BE2C (cell line): ENCODE measurements at regions not wholly inside any gene's neighbourhood (a gene's known extent, or its start where the extent isn't known, plus 50 kb on each side); places are given as distances from the start of the nearest gene placed in this dataset.

Experiments used
- DNase-seq: peaks from one replicate; pipeline ENCODE4 v3.0.0-alpha.2; 2020
- H3K27me3 ChIP-seq: fragments of 250-450 bp; sonication (Bioruptor Pico); 2 replicates; pipeline ENCODE4 v1.5.1; 2020; ENCODE audit warnings: mild to moderate bottlenecking
- H3K36me3 ChIP-seq: fragments of 250-450 bp; sonication (Bioruptor Pico); 2 replicates; pipeline ENCODE4 v1.5.1; 2020; ENCODE audit warnings: mild to moderate bottlenecking
- H3K4me1 ChIP-seq: fragments of 250-450 bp; sonication (Bioruptor Pico); 2 replicates; pipeline ENCODE4 v1.5.1; 2020
- H3K4me3 ChIP-seq: 2 replicates; pipeline ENCODE4 v1.5.1; 2011; ENCODE audit warnings: low read depth, low read length
- H3K9me3 ChIP-seq: fragments of 250-450 bp; sonication (Bioruptor Pico); 2 replicates; pipeline ENCODE4 v1.5.1; 2020
- CTCF ChIP-seq: IDR thresholded peaks from 2 replicates; pipeline ENCODE4 v1.5.1; 2012; ENCODE audit warnings: mild to moderate bottlenecking, low read depth, low read length

DNA sequence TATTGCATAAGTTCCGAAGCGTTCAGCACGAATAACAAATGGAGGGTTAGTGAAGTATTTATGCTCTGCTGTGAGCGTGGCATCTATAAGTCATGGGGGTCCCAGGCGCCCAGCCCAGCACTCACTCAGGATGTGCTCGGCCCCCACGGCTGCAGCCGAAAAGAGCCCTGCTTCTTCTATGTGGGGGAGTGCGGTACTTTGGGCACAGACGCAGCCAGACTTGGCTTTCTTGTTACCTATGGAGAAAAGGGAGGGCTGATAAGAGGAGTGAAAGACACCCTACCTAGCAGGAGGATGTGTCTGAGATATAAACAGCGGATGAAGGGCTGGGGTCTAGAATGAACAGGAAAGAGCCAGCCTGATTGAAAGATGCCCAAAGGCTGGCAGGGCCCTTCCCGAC is 51.4 kb downstream of the MRPL36 start:
- peak; percentile 2 for DNase-seq
- peaks cover 62% of the 10 kb centered on the region for H3K27me3 ChIP-seq
- TF ChIP-seq CTCF = no peak
- H3K4me1 ChIP-seq = no peaks in the 10 kb centered on the region
- no peak overlapping the region for H3K4me3 ChIP-seq
- no peaks in the 10 kb centered on the region for H3K9me3 ChIP-seq
- H3K36me3 ChIP-seq = no peaks in the 10 kb centered on the region

GRCh38 chr5:1747803-1748085 is 51.9 kb downstream of the MRPL36 start:
- H3K27me3 ChIP-seq = peaks cover 57% of the 10 kb centered on the region

DNA sequence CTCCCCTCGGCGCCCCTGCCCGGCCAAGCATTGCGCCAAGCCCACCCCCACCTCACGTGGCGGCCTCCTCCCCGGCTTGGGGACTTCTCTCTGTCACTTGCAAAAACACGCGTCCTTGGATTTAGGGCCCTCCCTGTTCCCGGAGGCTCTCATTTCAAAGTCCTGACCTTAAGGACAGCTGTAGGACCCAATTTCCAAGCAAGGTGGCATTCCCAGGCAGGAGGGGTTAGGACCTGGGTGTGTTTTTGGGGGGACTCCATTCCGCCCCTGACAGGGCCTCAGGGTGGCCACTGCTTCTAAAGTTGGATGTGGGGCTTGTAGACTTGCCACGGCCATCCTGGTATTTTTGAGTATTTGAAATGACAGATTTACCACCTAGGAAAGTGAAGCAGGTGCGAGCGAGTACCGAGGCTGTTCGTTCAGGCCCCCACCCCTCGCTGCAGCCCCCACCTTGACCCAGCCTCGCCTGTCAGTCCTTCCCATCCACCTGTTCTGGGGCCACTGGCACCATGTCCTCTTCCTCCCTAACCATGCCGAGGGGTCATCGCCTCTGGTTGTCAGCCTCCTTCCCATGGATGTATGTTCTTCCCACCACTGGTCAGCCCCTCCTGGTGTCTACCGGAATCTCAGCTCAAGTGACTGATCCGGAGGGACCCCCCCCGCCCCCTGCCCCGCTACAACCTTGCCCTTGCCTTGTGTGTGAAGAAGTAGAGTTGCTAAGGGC is 52.4 kb downstream of the MRPL36 start:
- Histone ChIP-seq H3K4me3 (no peak overlapping the region), H3K9me3 (no peaks in the 10 kb centered on the region), H3K4me1 (no peaks in the 10 kb centered on the region), H3K27me3 (peaks cover 52% of the 10 kb centered on the region), H3K36me3 (no peaks in the 10 kb centered on the region)
- DNase-seq = peak; percentile 1
- no peak for TF ChIP-seq CTCF

More at GRCh38 chr5:1747803-1748085, 51.9 kb downstream of the MRPL36 start:
- TF ChIP-seq CTCF = no peak
- no peaks in the 10 kb centered on the region for H3K4me1 ChIP-seq
- no peak overlapping the region for H3K4me3 ChIP-seq
- no peaks in the 10 kb centered on the region for H3K9me3 ChIP-seq
- H3K36me3 ChIP-seq = no peaks in the 10 kb centered on the region
- peak; percentile 3 for DNase-seq

GRCh38 chr5:1746371-1747078 is 53.1 kb downstream of the MRPL36 start:
- Histone ChIP-seq H3K9me3 (no peaks in the 10 kb centered on the region), H3K4me3 (no peak overlapping the region), H3K36me3 (no peaks in the 10 kb centered on the region), H3K27me3 (peaks cover 48% of the 10 kb centered on the region), H3K4me1 (no peaks in the 10 kb centered on the region)
- TF ChIP-seq CTCF = no peak
- DNase-seq = peak; percentile 11

DNA sequence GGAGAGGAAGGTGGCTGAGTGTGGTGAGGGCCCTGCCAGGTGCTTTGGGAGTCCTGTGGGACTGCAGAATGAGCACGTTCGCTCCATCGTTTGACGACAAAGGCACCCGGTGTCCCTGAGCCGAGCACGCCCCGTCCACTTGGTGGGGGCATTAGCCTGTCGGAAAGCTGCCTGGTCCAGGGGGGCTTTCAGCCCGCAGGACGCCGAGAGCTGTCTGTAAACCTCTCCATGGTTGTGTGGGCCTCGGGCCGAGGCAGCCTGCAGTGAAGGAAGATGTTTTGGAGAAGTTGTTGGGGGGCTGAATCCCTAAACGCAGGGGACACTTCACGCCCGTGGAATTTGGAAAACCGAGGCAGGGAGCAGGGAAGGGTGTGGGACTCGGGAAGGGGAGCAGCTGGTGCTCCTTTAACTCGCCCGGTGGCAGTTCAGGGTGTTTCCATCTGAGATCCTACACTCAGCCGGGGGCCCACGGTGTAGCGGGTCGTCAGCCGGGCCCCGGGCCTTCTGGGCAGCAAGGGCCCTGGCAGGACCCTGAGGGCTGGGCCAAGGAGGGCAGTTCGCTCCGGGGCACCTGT is 53.8 kb downstream of the MRPL36 start:
- Histone ChIP-seq H3K4me3 (no peak overlapping the region), H3K27me3 (peaks cover 43% of the 10 kb centered on the region), H3K4me1 (no peaks in the 10 kb centered on the region), H3K9me3 (no peaks in the 10 kb centered on the region), H3K36me3 (no peaks in the 10 kb centered on the region)
- peak; percentile 3 for DNase-seq
- no peak for TF ChIP-seq CTCF

DNA sequence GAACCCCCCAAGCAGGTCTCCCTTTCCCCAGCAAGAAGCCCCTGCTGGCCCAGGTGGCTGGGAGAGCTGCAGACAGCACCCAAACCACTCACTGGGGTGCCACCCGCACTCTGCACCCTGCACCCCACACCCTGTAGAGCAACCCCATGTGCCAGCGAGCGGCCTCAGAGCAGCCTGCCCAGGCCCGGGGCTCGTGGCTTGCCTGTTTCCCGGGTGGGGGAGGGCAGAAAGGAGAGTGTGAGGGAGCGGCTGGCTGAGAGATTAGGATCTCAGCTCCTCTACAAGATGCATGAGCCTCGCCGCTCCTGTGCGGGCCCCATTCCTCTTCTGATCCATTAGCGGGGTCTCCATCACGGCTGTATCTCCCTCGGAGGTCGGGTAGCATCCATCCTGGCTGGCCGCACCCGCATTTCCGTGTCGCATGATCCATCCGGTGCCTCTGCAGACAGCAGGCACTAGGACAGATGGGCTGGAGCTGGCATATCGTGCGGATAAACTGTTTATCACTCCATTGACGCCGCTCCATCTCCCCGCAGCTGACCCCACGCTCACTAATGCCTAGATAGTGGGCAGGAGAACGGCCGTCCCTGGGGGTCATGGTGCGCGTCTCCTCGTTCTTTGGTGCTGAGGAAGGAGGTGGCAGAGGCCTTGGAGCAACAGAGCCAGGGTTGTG is 54.4 kb downstream of the MRPL36 start:
- TF ChIP-seq CTCF = no peak
- Histone ChIP-seq H3K36me3 (no peaks in the 10 kb centered on the region), H3K4me1 (no peaks in the 10 kb centered on the region), H3K9me3 (no peaks in the 10 kb centered on the region), H3K4me3 (no peak overlapping the region), H3K27me3 (peaks cover 37% of the 10 kb centered on the region)
- DNase-seq = peak; percentile 8
